ENCODE measurements at regions not wholly inside any gene's neighbourhood (a gene's known extent, or its start where the extent isn't known, plus 50 kb on each side); places are given as distances from the start of the nearest gene placed in this dataset.

DNA sequence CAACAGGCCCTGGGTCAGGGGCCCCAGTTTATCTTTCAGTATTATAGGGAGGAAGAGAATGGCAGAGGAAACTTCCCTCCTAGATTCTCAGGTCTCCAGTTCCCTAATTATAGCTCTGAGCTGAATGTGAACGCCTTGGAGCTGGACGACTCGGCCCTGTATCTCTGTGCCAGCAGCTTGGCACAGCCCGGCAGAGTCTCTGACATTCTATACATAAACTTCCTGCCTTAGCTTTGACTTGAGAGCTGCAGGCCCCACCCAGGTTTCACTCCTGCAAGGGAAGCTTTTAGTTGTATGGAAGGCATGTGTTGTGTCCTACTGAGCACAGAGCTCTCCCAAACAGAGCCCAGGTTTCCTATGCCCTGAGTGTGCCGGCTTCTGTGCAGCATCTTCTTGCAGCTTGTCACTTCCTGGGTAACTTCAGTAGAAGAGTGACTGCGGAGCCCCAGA is 205.6 kb upstream of the PRSS58 start:
- Histone ChIP-seq H3K9ac (ENCODE audit: insufficient read length, low read depth) (no peak overlapping the region), H3K9me3 (ENCODE audit: insufficient read depth, low read length) (no peaks in the 10 kb centered on the region), H3K36me3 (ENCODE audit: insufficient read depth, insufficient read length, low read length) (no peaks in the 10 kb centered on the region), H3K27me3 (ENCODE audit: insufficient read depth, insufficient read length) (no peaks in the 10 kb centered on the region), H3K4me1 (ENCODE audit: insufficient read depth, insufficient read length) (no peaks in the 10 kb centered on the region), H3K4me3 (ENCODE audit: insufficient read length, low read depth) (no peak overlapping the region)
- DNase-seq (ENCODE audit: low read depth, low spot score): no peak
- no peak for TF ChIP-seq YY1 (IDR thresholded peaks at IDR 0.05; ENCODE audit: insufficient read depth, insufficient read length)
- TF ChIP-seq ZNF274 (IDR thresholded peaks at IDR 0.05; ENCODE audit: low read depth, low read length): no peak
- TF ChIP-seq SUZ12 (IDR thresholded peaks at IDR 0.05; ENCODE audit: extremely low read depth, insufficient read depth, insufficient read length): no peak

DNA sequence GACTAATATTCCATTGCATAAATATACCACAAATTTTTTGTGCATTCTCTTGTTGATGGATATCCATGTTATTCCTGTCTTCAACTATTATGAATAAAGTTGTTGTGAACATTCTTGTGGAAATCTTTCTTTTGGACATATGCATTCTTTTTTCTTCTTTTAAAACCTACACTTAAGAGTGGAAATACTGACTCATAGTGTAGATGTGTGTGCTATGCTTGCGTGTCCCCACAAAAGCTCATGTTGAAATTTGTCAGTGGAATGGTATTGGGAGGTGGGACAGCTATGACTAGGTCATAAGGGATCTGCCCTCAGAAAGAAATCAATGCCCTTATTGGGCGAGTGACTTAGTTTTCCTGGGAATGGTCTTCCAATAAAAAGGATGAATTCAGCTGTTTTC is 203.6 kb upstream of the PRSS58 start:
- Histone ChIP-seq H3K9ac (ENCODE audit: insufficient read length, low read depth) (no peak overlapping the region), H3K4me1 (ENCODE audit: insufficient read depth, insufficient read length) (no peaks in the 10 kb centered on the region), H3K27me3 (ENCODE audit: insufficient read depth, insufficient read length) (no peaks in the 10 kb centered on the region), H3K9me3 (ENCODE audit: insufficient read depth, low read length) (no peaks in the 10 kb centered on the region), H3K36me3 (ENCODE audit: insufficient read depth, insufficient read length, low read length) (no peaks in the 10 kb centered on the region), H3K4me3 (ENCODE audit: insufficient read length, low read depth) (no peak overlapping the region)
- DNase-seq (ENCODE audit: low read depth, low spot score): no peak
- TF ChIP-seq ZNF274 (IDR thresholded peaks at IDR 0.05; ENCODE audit: low read depth, low read length) (no peak), YY1 (IDR thresholded peaks at IDR 0.05; ENCODE audit: insufficient read depth, insufficient read length) (no peak), SUZ12 (IDR thresholded peaks at IDR 0.05; ENCODE audit: extremely low read depth, insufficient read depth, insufficient read length) (no peak)

DNA sequence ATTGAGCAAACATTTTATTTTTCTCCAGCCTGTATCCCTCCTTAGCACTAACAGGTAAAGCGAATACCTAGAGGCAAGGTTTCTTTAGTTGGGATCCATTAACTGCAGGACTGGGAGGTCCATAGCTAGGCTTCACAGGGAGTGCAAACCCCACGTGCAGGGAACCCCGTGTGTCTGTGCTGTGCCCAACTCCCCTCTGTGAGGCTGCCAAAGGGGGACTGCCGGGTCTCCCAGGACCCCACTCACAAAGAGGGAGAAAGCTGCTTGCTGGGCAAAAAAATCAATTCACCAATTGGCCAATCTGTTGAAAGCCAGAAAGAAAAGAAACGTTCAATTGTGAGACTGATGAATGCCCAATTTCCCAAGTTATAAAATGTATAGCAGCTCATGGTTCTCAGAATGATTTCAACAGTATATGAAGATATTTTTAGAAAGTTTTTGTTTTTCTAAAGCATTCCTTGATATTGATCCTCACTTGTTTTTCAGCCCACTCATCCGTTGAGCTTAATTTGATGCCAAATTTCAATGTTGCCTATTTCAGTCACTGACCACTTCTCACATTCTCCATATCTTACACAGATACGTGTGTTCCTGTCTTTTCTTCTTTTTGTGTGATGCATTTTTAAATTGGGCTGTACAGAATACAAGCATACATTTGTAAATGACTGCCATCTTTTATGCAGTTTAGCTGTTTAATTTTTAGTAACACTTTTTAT is 202.7 kb upstream of the PRSS58 start:
- DNase-seq (ENCODE audit: low read depth, low spot score): no peak
- Histone ChIP-seq H3K27me3 (ENCODE audit: insufficient read depth, insufficient read length) (no peaks in the 10 kb centered on the region), H3K36me3 (ENCODE audit: insufficient read depth, insufficient read length, low read length) (no peaks in the 10 kb centered on the region), H3K9me3 (ENCODE audit: insufficient read depth, low read length) (no peaks in the 10 kb centered on the region), H3K9ac (ENCODE audit: insufficient read length, low read depth) (no peak overlapping the region), H3K4me3 (ENCODE audit: insufficient read length, low read depth) (no peak overlapping the region), H3K4me1 (ENCODE audit: insufficient read depth, insufficient read length) (no peaks in the 10 kb centered on the region)
- TF ChIP-seq YY1 (IDR thresholded peaks at IDR 0.05; ENCODE audit: insufficient read depth, insufficient read length) (no peak), ZNF274 (IDR thresholded peaks at IDR 0.05; ENCODE audit: low read depth, low read length) (no peak), SUZ12 (IDR thresholded peaks at IDR 0.05; ENCODE audit: extremely low read depth, insufficient read depth, insufficient read length) (no peak)

DNA sequence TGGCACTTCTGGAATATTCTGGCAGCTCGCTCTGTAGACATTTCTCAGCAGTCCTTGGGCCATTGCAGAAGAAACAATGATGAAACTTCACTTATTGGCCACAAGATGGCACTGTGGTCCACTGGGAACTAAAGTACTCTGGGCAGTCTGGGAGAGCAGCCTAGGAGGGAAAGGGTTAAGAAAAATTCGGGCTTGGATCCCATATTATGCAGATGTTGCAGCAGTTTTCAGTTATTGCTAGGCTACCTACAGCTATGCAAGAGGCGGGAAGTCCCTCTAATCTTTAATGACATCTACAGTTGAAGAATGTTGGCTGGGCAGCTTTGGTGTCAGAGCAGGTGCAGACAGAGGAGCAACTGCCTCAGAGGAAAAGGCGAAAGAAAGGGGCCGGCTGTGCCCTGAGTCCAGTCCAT is 201.7 kb upstream of the PRSS58 start:
- Histone ChIP-seq H3K9ac (ENCODE audit: insufficient read length, low read depth) (no peak overlapping the region), H3K27me3 (ENCODE audit: insufficient read depth, insufficient read length) (no peaks in the 10 kb centered on the region), H3K4me3 (ENCODE audit: insufficient read length, low read depth) (no peak overlapping the region), H3K9me3 (ENCODE audit: insufficient read depth, low read length) (no peaks in the 10 kb centered on the region), H3K36me3 (ENCODE audit: insufficient read depth, insufficient read length, low read length) (no peaks in the 10 kb centered on the region), H3K4me1 (ENCODE audit: insufficient read depth, insufficient read length) (no peaks in the 10 kb centered on the region)
- DNase-seq (ENCODE audit: low read depth, low spot score): peak; percentile 43
- TF ChIP-seq YY1 (IDR thresholded peaks at IDR 0.05; ENCODE audit: insufficient read depth, insufficient read length) (no peak), ZNF274 (IDR thresholded peaks at IDR 0.05; ENCODE audit: low read depth, low read length) (no peak), SUZ12 (IDR thresholded peaks at IDR 0.05; ENCODE audit: extremely low read depth, insufficient read depth, insufficient read length) (no peak)

DNA sequence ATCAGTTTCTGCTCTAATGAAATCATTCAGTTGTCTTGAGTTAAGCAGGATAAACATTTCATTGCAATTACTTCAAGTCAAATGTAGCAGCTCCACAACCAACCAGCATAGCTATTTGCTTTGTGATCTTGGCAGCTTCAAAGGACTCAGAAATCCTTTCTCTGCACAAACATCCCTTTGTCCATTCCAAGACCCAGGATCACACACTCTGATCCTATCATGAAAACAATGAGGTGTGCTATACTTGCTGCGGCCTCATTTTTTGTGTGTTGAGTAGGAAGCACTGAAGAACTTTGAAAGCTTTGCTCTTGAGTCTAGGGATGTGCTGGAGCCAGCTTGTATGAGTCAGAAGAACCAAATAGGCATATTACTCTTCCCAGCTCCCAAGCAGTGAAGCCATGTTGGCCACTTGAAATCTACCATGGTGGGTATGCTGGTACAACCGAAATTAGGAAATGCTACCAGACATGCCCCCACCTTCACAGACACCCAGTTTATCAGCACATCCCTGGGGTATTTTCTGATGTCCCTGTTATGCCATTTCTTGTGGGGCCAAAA is 199.4 kb upstream of the PRSS58 start:
- H3K36me3 ChIP-seq (ENCODE audit: insufficient read depth, insufficient read length, low read length): no peaks in the 10 kb centered on the region
- no peaks in the 10 kb centered on the region for H3K27me3 ChIP-seq (ENCODE audit: insufficient read depth, insufficient read length)
- H3K9ac ChIP-seq (ENCODE audit: insufficient read length, low read depth): no peak overlapping the region
- no peak for TF ChIP-seq ZNF274 (IDR thresholded peaks at IDR 0.05; ENCODE audit: low read depth, low read length)
- TF ChIP-seq YY1 (IDR thresholded peaks at IDR 0.05; ENCODE audit: insufficient read depth, insufficient read length): no peak
- no peak for TF ChIP-seq SUZ12 (IDR thresholded peaks at IDR 0.05; ENCODE audit: extremely low read depth, insufficient read depth, insufficient read length)
- no peak overlapping the region for H3K4me3 ChIP-seq (ENCODE audit: insufficient read length, low read depth)
- no peaks in the 10 kb centered on the region for H3K4me1 ChIP-seq (ENCODE audit: insufficient read depth, insufficient read length)
- no peaks in the 10 kb centered on the region for H3K9me3 ChIP-seq (ENCODE audit: insufficient read depth, low read length)
- DNase-seq (ENCODE audit: low read depth, low spot score): no peak

DNA sequence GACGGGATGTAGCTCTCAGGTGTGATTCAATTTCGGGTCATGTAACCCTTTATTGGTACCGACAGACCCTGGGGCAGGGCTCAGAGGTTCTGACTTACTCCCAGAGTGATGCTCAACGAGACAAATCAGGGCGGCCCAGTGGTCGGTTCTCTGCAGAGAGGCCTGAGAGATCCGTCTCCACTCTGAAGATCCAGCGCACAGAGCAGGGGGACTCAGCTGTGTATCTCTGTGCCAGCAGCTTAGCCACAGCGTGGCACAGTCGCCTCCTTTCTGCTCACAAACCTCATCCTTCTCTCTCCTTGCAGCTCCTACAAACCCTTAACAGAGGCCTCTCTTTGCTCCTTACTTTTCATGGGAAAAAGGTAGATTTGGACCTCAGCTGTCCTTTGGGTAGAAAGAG is 197.5 kb upstream of the PRSS58 start:
- Histone ChIP-seq H3K9ac (ENCODE audit: insufficient read length, low read depth) (no peak overlapping the region), H3K9me3 (ENCODE audit: insufficient read depth, low read length) (no peaks in the 10 kb centered on the region), H3K27me3 (ENCODE audit: insufficient read depth, insufficient read length) (no peaks in the 10 kb centered on the region), H3K4me1 (ENCODE audit: insufficient read depth, insufficient read length) (no peaks in the 10 kb centered on the region), H3K4me3 (ENCODE audit: insufficient read length, low read depth) (no peak overlapping the region), H3K36me3 (ENCODE audit: insufficient read depth, insufficient read length, low read length) (no peaks in the 10 kb centered on the region)
- TF ChIP-seq ZNF274 (IDR thresholded peaks at IDR 0.05; ENCODE audit: low read depth, low read length) (no peak), YY1 (IDR thresholded peaks at IDR 0.05; ENCODE audit: insufficient read depth, insufficient read length) (no peak), SUZ12 (IDR thresholded peaks at IDR 0.05; ENCODE audit: extremely low read depth, insufficient read depth, insufficient read length) (no peak)
- DNase-seq (ENCODE audit: low read depth, low spot score): no peak

DNA sequence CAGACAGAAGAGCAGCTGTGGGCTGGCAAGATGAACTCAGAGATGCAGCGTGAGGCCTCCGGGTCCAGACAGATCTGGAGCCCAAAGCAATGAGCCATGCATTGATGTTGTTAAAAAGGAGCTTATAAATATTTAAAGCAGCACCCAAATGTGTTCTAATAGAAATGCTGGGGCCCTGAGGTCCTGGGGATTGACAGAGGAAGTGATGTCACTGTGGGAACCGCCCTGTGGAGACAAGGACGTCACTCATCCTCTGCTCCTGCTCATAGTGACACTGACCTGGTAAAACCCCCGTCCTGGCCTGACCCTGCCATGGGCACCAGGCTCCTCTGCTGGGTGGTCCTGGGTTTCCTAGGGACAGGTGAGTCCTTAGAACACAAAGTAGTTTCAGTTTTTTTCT is 197.0 kb upstream of the PRSS58 start:
- no peaks in the 10 kb centered on the region for H3K4me1 ChIP-seq (ENCODE audit: insufficient read depth, insufficient read length)

More for the DNA sequence above, 197.0 kb upstream of the PRSS58 start:
- no peak for DNase-seq (ENCODE audit: low read depth, low spot score)
- H3K9ac ChIP-seq (ENCODE audit: insufficient read length, low read depth): no peak overlapping the region
- H3K36me3 ChIP-seq (ENCODE audit: insufficient read depth, insufficient read length, low read length): no peaks in the 10 kb centered on the region
- H3K4me3 ChIP-seq (ENCODE audit: insufficient read length, low read depth): no peak overlapping the region
- TF ChIP-seq ZNF274 (IDR thresholded peaks at IDR 0.05; ENCODE audit: low read depth, low read length) (no peak), YY1 (IDR thresholded peaks at IDR 0.05; ENCODE audit: insufficient read depth, insufficient read length) (no peak), SUZ12 (IDR thresholded peaks at IDR 0.05; ENCODE audit: extremely low read depth, insufficient read depth, insufficient read length) (no peak)
- no peaks in the 10 kb centered on the region for H3K27me3 ChIP-seq (ENCODE audit: insufficient read depth, insufficient read length)
- H3K9me3 ChIP-seq (ENCODE audit: insufficient read depth, low read length): no peaks in the 10 kb centered on the region
